ENCODE measurements at regions not wholly inside any gene's neighbourhood (a gene's known extent, or its start where the extent isn't known, plus 50 kb on each side); places are given as distances from the start of the nearest gene placed in this dataset.

DNA sequence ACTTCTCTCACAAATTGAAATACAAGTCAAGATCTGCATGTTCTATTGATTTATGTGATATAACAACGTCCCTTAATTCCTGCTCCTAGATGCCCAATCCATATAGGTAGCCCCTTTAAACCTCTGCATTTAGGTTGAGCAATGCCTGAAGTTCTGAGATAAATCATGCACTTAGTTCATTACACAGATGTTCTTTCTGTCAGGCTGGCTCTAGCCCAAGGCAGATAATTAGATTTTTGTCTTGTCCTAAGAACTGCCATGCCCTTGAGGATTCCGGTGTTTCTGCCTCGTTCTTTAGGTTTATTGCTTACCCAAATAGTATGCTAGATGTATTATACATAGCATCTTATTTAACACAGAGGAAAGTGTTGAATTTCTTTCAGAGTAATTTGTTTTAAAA is 143.1 kb downstream of the TRAM1L1 start:
- POLR2A ChIA-PET, result no interaction called here

DNA sequence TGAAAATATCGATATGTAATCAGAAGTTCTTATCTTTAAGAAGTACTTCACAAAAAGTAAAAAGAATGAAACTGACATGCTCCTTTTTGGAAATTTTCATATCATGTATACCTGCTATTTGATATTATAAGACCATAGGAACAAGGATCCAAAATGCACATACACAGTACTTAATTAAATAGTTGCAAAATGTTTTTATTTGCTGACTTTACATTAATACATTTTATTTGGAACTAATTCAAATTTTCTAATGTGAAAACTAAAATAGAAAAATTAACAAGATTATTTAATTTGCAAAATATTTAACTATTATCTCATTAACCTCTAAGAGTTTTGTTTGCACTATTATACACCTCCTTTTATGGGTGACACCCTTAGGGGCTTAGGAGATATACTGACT is 155.0 kb downstream of the TRAM1L1 start:
- no TSS peak for BruUV-seq (replicated peaks)
- H3K36me3 ChIP-seq (replicated peaks in 1 of 2; ENCODE audit: control insufficient read depth in 1 of 2, insufficient read depth in 2 of 2, low read length in 2 of 2), result no peaks in the 10 kb centered on the region
- no peak overlapping the region for H2AFZ ChIP-seq (ENCODE audit: low read length)
- no peak overlapping the region for H3K4me3 ChIP-seq (replicated peaks in 1 of 3; ENCODE audit: insufficient read depth in 1 of 3, low read depth in 2 of 3, low read length in 3 of 3)
- no peaks in the 10 kb centered on the region for H3K4me1 ChIP-seq (ENCODE audit: insufficient read depth, low read length)
- no peak for DNase-seq (ENCODE audit: low spot score)
- CTCF ChIA-PET (ENCODE audit: low intra/inter-chr PET ratio, low total read pairs), result no interaction called here
- no peaks in the 10 kb centered on the region for H3K79me2 ChIP-seq (ENCODE audit: insufficient read depth, low read length)
- TF ChIP-seq MAFK (conservative IDR thresholded peaks at IDR 0.05 in 1 of 2, IDR thresholded peaks at IDR 0.05 in 1 of 2; ENCODE audit: low read length in 2 of 2) (peak; percentile 51 to 83), MAFF (IDR thresholded peaks at IDR 0.05; ENCODE audit: low read depth, low read length) (peak; percentile 72; the same call in 1 of the 2 replicates), ZNF883 (CRISPR knock-in tag; IDR thresholded peaks at IDR 0.05; ENCODE audit: not compliant biosample characterization) (no peak), ZNF253 (CRISPR knock-in tag; IDR thresholded peaks at IDR 0.05; ENCODE audit: borderline replicate concordance) (no peak)
- TF ChIP-seq, protein P1, sequence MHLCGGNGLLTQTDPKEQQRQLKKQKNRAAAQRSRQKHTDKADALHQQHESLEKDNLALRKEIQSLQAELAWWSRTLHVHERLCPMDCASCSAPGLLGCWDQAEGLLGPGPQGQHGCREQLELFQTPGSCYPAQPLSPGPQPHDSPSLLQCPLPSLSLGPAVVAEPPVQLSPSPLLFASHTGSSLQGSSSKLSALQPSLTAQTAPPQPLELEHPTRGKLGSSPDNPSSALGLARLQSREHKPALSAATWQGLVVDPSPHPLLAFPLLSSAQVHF (CRISPR knock-in tag; IDR thresholded peaks at IDR 0.05), result no peak
- H3K4me2 ChIP-seq (ENCODE audit: low read depth, low read length), result no peak overlapping the region
- intact Hi-C loops (cut with micrococcal nuclease; ENCODE audit: unreplicated experiment), result no loop called here
- FAIRE-seq, result no peak
- in situ Hi-C loops (cut with HindIII; ENCODE audit: extremely low pct_ligation_motif_present, low pct_unique_long_range_greater_than_20kb), result no loop called here
- H4K20me1 ChIP-seq (ENCODE audit: insufficient read depth, low read length), result no peaks in the 10 kb centered on the region
- no peaks in the 10 kb centered on the region for H3K9me3 ChIP-seq (ENCODE audit: low read length)
- POLR2A ChIA-PET, result no interaction called here
- 0% methylated on average over 1 of the region's 1 CpG for WGBS (ENCODE audit: low lambda C conversion rate)
- no peak for ATAC-seq
- H3K27ac ChIP-seq (ENCODE audit: extremely low read length, insufficient read depth, low read length), result no peak overlapping the region
- H3K27me3 ChIP-seq (ENCODE audit: control insufficient read depth in 1 of 2, insufficient read depth in 2 of 2, low read length in 2 of 2), result no peaks in the 10 kb centered on the region; a peak in 1 of 5 replicates
- no peak overlapping the region for H3K9ac ChIP-seq (ENCODE audit: insufficient read depth, low read depth, low read length)

More for the DNA sequence above, 143.1 kb downstream of the TRAM1L1 start:
- no peaks in the 10 kb centered on the region for H4K20me1 ChIP-seq (ENCODE audit: insufficient read depth, low read length)
- no TSS peak for BruUV-seq (replicated peaks)
- H3K9me3 ChIP-seq (ENCODE audit: low read length), result no peaks in the 10 kb centered on the region
- no peak overlapping the region for H3K4me2 ChIP-seq (ENCODE audit: low read depth, low read length)
- H3K36me3 ChIP-seq (replicated peaks in 1 of 2; ENCODE audit: control insufficient read depth in 1 of 2, insufficient read depth in 2 of 2, low read length in 2 of 2), result no peaks in the 10 kb centered on the region
- FAIRE-seq (no peak), ATAC-seq (no peak), DNase-seq (ENCODE audit: low spot score) (no peak)
- TF ChIP-seq KDM5B (CRISPR knock-in tag; IDR thresholded peaks at IDR 0.05; ENCODE audit: borderline replicate concordance), result no peak
- no peak for TF ChIP-seq ZSCAN12 (CRISPR knock-in tag; IDR thresholded peaks at IDR 0.05)
- no peak for TF ChIP-seq NPAS2 (CRISPR knock-in tag; IDR thresholded peaks at IDR 0.05; ENCODE audit: borderline replicate concordance)
- no peak for TF ChIP-seq ATF7-NPFF (CRISPR knock-in tag; IDR thresholded peaks at IDR 0.05; ENCODE audit: low read depth)
- TF ChIP-seq, protein P2, sequence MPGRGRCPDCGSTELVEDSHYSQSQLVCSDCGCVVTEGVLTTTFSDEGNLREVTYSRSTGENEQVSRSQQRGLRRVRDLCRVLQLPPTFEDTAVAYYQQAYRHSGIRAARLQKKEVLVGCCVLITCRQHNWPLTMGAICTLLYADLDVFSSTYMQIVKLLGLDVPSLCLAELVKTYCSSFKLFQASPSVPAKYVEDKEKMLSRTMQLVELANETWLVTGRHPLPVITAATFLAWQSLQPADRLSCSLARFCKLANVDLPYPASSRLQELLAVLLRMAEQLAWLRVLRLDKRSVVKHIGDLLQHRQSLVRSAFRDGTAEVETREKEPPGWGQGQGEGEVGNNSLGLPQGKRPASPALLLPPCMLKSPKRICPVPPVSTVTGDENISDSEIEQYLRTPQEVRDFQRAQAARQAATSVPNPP (CRISPR knock-in tag; IDR thresholded peaks at IDR 0.05), result no peak
- no peak for TF ChIP-seq SALL2 (CRISPR knock-in tag; IDR thresholded peaks at IDR 0.05)
- TF ChIP-seq ZNF557 (CRISPR knock-in tag; IDR thresholded peaks at IDR 0.05), result no peak
- TF ChIP-seq, protein P3, sequence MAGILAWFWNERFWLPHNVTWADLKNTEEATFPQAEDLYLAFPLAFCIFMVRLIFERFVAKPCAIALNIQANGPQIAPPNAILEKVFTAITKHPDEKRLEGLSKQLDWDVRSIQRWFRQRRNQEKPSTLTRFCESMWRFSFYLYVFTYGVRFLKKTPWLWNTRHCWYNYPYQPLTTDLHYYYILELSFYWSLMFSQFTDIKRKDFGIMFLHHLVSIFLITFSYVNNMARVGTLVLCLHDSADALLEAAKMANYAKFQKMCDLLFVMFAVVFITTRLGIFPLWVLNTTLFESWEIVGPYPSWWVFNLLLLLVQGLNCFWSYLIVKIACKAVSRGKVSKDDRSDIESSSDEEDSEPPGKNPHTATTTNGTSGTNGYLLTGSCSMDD (CRISPR knock-in tag; IDR thresholded peaks at IDR 0.05), result no peak
- under 1% methylated on average over 3 of the region's 3 CpGs for WGBS (ENCODE audit: low lambda C conversion rate)
- CTCF ChIA-PET (ENCODE audit: low intra/inter-chr PET ratio, low total read pairs), result no interaction called here
- no peaks in the 10 kb centered on the region for H3K27me3 ChIP-seq (ENCODE audit: control insufficient read depth in 1 of 2, insufficient read depth in 2 of 2, low read length in 2 of 2)
- H3K9ac ChIP-seq (ENCODE audit: insufficient read depth, low read depth, low read length), result no peak overlapping the region
- no peak overlapping the region for H3K27ac ChIP-seq (ENCODE audit: extremely low read length, insufficient read depth, low read length)
- H3K4me1 ChIP-seq (ENCODE audit: insufficient read depth, low read length), result no peaks in the 10 kb centered on the region
- H3K79me2 ChIP-seq (ENCODE audit: insufficient read depth, low read length), result no peaks in the 10 kb centered on the region
- intact Hi-C loops (cut with micrococcal nuclease; ENCODE audit: unreplicated experiment) (no loop called here), in situ Hi-C loops (cut with HindIII; ENCODE audit: extremely low pct_ligation_motif_present, low pct_unique_long_range_greater_than_20kb) (no loop called here)
- no peak overlapping the region for H3K4me3 ChIP-seq (replicated peaks in 1 of 3; ENCODE audit: insufficient read depth in 1 of 3, low read depth in 2 of 3, low read length in 3 of 3)
- H2AFZ ChIP-seq (ENCODE audit: low read length), result no peak overlapping the region

All from HepG2 (cell line).